Spleen (tissue), 11 donors: ENCODE measurements at regions not wholly inside any gene's neighbourhood (a gene's known extent, or its start where the extent isn't known, plus 50 kb on each side); places are given as distances from the start of the nearest gene placed in this dataset.
"Not testable (repeated sequence)": the region's sequence is repeated elsewhere in the genome, so short reads cannot be mapped to it uniquely, and the experiment has no call there.

Experiments used
- DNase-seq: peaks from one replicate; pipeline ENCODE4 v3.0.0-alpha.2; 2020
- H3K27ac ChIP-seq, 8 donors: fragments of 200-600 bp; sonication (generic) in 7 of 8; 1 replicate in 4 of 8; 2 replicates in 4 of 8; pipeline versions ENCODE4 v1.5.0 to v1.8.0; 2016 to 2021; ENCODE audit warnings: inconsistent platforms in 4 of 8, mild to moderate bottlenecking in 4 of 8, moderate library complexity in 1 of 8
- H3K27me3 ChIP-seq, 7 donors: fragments of 200-600 bp; sonication (generic) in 6 of 7; replicated peaks in 1 of 7; 1 replicate in 4 of 7; 2 replicates in 3 of 7; pipeline versions ENCODE4 v1.5.0 to v1.8.0; 2016 to 2021; ENCODE audit warnings: inconsistent platforms in 3 of 7, mild to moderate bottlenecking in 1 of 7
- H3K36me3 ChIP-seq, 6 donors: fragments of 200-600 bp; sonication (generic) in 5 of 6; 1 replicate in 4 of 6; 2 replicates in 2 of 6; pipeline versions ENCODE4 v1.5.0 to v1.8.0; 2016 to 2021; ENCODE audit warnings: inconsistent platforms in 2 of 6
- H3K4me1 ChIP-seq, 6 donors: fragments of 200-600 bp; sonication (generic) in 5 of 6; 1 replicate in 3 of 6; 2 replicates in 3 of 6; pipeline versions ENCODE4 v1.5.0 to v1.8.0; 2016 to 2021; ENCODE audit warnings: inconsistent platforms in 3 of 6
- H3K4me3 ChIP-seq, 8 donors: fragments of 200-600 bp; sonication (generic) in 7 of 8; 1 replicate in 4 of 8; 2 replicates in 4 of 8; pipeline versions ENCODE4 v1.5.0 to v1.8.0; 2016 to 2021; ENCODE audit warnings: inconsistent platforms in 4 of 8, mild to moderate bottlenecking in 4 of 8, moderate library complexity in 2 of 8
- H3K9me3 ChIP-seq, 8 donors: fragments of 200-600 bp; sonication (generic) in 7 of 8; 1 replicate in 4 of 8; 2 replicates in 4 of 8; pipeline versions ENCODE4 v1.5.0 to v1.8.0; 2016 to 2021; ENCODE audit warnings: inconsistent platforms in 4 of 8
- POLR2AphosphoS5 ChIP-seq, 3 donors: sonication (generic); formaldehyde crosslinking; IDR thresholded peaks; one replicate each; pipeline ENCODE4 v1.5.1; 2017; ENCODE audit warnings: antibody characterized with exemption in 3 of 3
- WGBS, 5 donors: extraction: QIAGEN DNeasy Blood & Tissue Kit in 3 of 5; methylation state at CpG; one replicate each; pipeline versions ENCODE4 v1.1.5 to v1.1.7; 2013 to 2018; 5-methylcytosine and 5-hydroxymethylcytosine counted together
- intact Hi-C: fragments of 100-400 bp; cut with DNase I; formaldehyde crosslinking; loops from one replicate; pipeline ENCODE4 v1.15.0; 2023; ENCODE audit warnings: low total_unique reads
- donor health status: healthy with polysubstance abuse.
- donor health status: DM: no; HTN: no; CAD: no; lungs with moderate emphysema.
- donor health status: DM: no; HTN: no; CAD: no.
- donor health status: Bipolar disorder and iron deficiency.
- donor health status: healthy.
- donor health status: DM: no; HTN: no; CAD: no.
- donor health status: DM: yes; HTN: yes; CAD: no.

- DNase-seq, intact Hi-C loops, H3K4me1 ChIP-seq, H3K4me3 ChIP-seq, H3K36me3 ChIP-seq, H3K27me3 ChIP-seq, H3K9me3 ChIP-seq, H3K27ac ChIP-seq: not testable (repeated sequence)
- WGBS, 5 donors: 100% methylated on average over 1 of the region's 4 CpGs; no CpG with 5 or more reads in 3 of the 5 donors
Observed at GRCh38 chr9:61817127-61817705, 627.4 kb downstream of the SPATA31A7 start.

- peak in 2 of 3 donors; percentile 27 to 47 for TF ChIP-seq POLR2AphosphoS5 (IDR thresholded peaks at IDR 0.05)
- Histone ChIP-seq H3K4me3 (peak overlapping the region in 7 of 8 donors; percentile 25 to 60 (median 36)), H3K27ac (peak overlapping the region in 2 of 8 donors; percentile 52 to 57)
- H3K36me3 ChIP-seq, intact Hi-C loops, H3K9me3 ChIP-seq, H3K27me3 ChIP-seq, H3K4me1 ChIP-seq: not testable (repeated sequence)
- 0 to 5% (median 0%) methylated on average over 6 to 20 of the region's 40 CpGs for WGBS, 5 donors
- peak; percentile 97 for DNase-seq
Observed at GRCh38 chr9:61853624-61854259, 663.9 kb downstream of the SPATA31A7 start.

- peak overlapping the region in 2 of 8 donors; percentile 52 to 57 for H3K27ac ChIP-seq
Observed at GRCh38 chr9:61854260-61854640, 664.4 kb downstream of the SPATA31A7 start.

GRCh38 chr9:61856283-61856682, 666.4 kb downstream of the SPATA31A7 start:
- intact Hi-C loops: not testable (repeated sequence)
- no CpG with 5 or more reads among the region's 33 CpGs for WGBS, 5 donors

More at GRCh38 chr9:61854260-61854640, 664.4 kb downstream of the SPATA31A7 start:
- intact Hi-C loops, H3K4me1 ChIP-seq, H3K9me3 ChIP-seq, H3K27me3 ChIP-seq, H3K36me3 ChIP-seq: not testable (repeated sequence)
- peak overlapping the region in 7 of 8 donors; percentile 25 to 60 (median 36) for H3K4me3 ChIP-seq
- 8 to 22% methylated on average over 6 to 8 of the region's 21 CpGs; no CpG with 5 or more reads in 3 of the 5 donors for WGBS, 5 donors
- peak; percentile 80 for DNase-seq

GRCh38 chr9:61856858-61857453, 667.1 kb downstream of the SPATA31A7 start:
- intact Hi-C loops, H3K9me3 ChIP-seq, H3K27ac ChIP-seq, H3K36me3 ChIP-seq, H3K4me3 ChIP-seq, H3K4me1 ChIP-seq, H3K27me3 ChIP-seq: not testable (repeated sequence)
- DNase-seq: peak; percentile 29
- WGBS, 5 donors: 24 to 54% (median 47%) methylated on average over 4 to 9 of the region's 28 CpGs; no CpG with 5 or more reads in 1 of the 5 donors

More at GRCh38 chr9:61856283-61856682, 666.4 kb downstream of the SPATA31A7 start:
- not testable (repeated sequence) for H3K36me3 ChIP-seq, H3K9me3 ChIP-seq, H3K27ac ChIP-seq, H3K4me1 ChIP-seq, H3K27me3 ChIP-seq, DNase-seq, H3K4me3 ChIP-seq

- H3K36me3 ChIP-seq, intact Hi-C loops, H3K9me3 ChIP-seq, H3K4me3 ChIP-seq, DNase-seq, H3K27ac ChIP-seq, H3K4me1 ChIP-seq, H3K27me3 ChIP-seq: not testable (repeated sequence)
- WGBS, 5 donors: no CpG with 5 or more reads among the region's 42 CpGs
Observed at GRCh38 chr9:61857709-61858351, 668.0 kb downstream of the SPATA31A7 start.

- WGBS, 5 donors: 1 to 22% (median 7%) methylated on average over 11 to 12 of the region's 29 CpGs
- H3K36me3 ChIP-seq, H3K9me3 ChIP-seq, H3K4me1 ChIP-seq, H3K4me3 ChIP-seq, H3K27ac ChIP-seq, H3K27me3 ChIP-seq, intact Hi-C loops: not testable (repeated sequence)
- DNase-seq: peak; percentile 93
Observed at GRCh38 chr9:61862431-61862971, 672.7 kb downstream of the SPATA31A7 start.

- H3K27me3 ChIP-seq, H3K4me1 ChIP-seq, H3K9me3 ChIP-seq, H3K27ac ChIP-seq, intact Hi-C loops, H3K4me3 ChIP-seq, H3K36me3 ChIP-seq: not testable (repeated sequence)
- DNase-seq: peak; percentile 34
- WGBS, 5 donors: 85 to 96% (median 92%) methylated on average over 3 to 5 of the region's 7 CpGs
Observed at GRCh38 chr9:61864463-61864862, 674.6 kb downstream of the SPATA31A7 start.

- H3K4me3 ChIP-seq, H3K4me1 ChIP-seq, H3K9me3 ChIP-seq, H3K36me3 ChIP-seq, intact Hi-C loops, H3K27ac ChIP-seq, H3K27me3 ChIP-seq, DNase-seq: not testable (repeated sequence)
- no CpG with 5 or more reads among the region's 32 CpGs for WGBS, 5 donors
Observed at GRCh38 chr9:61868965-61869364, 679.1 kb downstream of the SPATA31A7 start.

- WGBS, 5 donors: 89 to 100% (median 93%) methylated on average over 1 of the region's 2 CpGs
- not testable (repeated sequence) for DNase-seq
Observed at GRCh38 chr9:61872329-61872728, 682.5 kb downstream of the SPATA31A7 start.

More at GRCh38 chr9:61872329-61872728, 682.5 kb downstream of the SPATA31A7 start:
- intact Hi-C loops, H3K27ac ChIP-seq, H3K4me1 ChIP-seq, H3K9me3 ChIP-seq, H3K27me3 ChIP-seq, H3K36me3 ChIP-seq, H3K4me3 ChIP-seq: not testable (repeated sequence)
